ENCODE measurements at regions not wholly inside any gene's neighbourhood (a gene's known extent, or its start where the extent isn't known, plus 50 kb on each side); places are given as distances from the start of the nearest gene placed in this dataset.

- WGBS, 2 experiments (ENCODE audit: insufficient coverage in 2 of 2): 100% methylated on average over 1 of the region's 3 CpGs; no CpG with 5 or more reads in 1 of the 2 experiments
- H3K4me1 ChIP-seq (ENCODE audit: control insufficient read depth, insufficient read depth, low read length, poor library complexity, severe bottlenecking): no peaks in the 10 kb centered on the region
- no peaks in the 10 kb centered on the region for H3K36me3 ChIP-seq (ENCODE audit: control insufficient read depth, insufficient read depth, low read length)
- H3K4me3 ChIP-seq (ENCODE audit: extremely low read depth, insufficient read depth, low read length, poor library complexity, severe bottlenecking): no peak overlapping the region
- H3K27ac ChIP-seq (ENCODE audit: low read depth, low read length, severe bottlenecking): no peak overlapping the region
- no peaks in the 10 kb centered on the region for H3K9me3 ChIP-seq (ENCODE audit: control insufficient read depth, low read length)
Measured at GRCh38 chr5:112068593-112068992, 311.6 kb upstream of the NREP start.

DNA sequence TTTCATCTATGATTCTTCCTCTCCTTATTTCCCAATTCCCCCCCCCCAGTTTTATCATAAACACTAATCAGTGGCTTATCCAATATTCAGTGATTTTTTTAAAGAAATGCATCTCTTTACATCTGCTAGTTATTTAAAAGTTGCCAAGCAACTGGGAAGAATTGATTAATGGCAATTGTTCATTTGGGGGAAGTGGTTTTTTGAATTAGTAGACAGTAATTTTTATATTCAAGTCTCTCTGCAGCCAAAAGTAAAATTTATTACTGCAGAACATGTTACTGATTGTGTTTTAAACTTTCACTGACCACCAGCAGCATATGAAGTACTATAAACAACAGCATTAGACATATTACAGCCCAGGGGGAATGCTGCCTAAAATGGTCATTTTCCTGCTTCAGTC lies 308.8 kb upstream of the NREP start:
- Histone ChIP-seq H3K4me1 (ENCODE audit: control insufficient read depth, insufficient read depth, low read length, poor library complexity, severe bottlenecking) (no peaks in the 10 kb centered on the region), H3K4me3 (ENCODE audit: extremely low read depth, insufficient read depth, low read length, poor library complexity, severe bottlenecking) (no peak overlapping the region), H3K36me3 (ENCODE audit: control insufficient read depth, insufficient read depth, low read length) (no peaks in the 10 kb centered on the region), H3K9me3 (ENCODE audit: control insufficient read depth, low read length) (no peaks in the 10 kb centered on the region), H3K27ac (ENCODE audit: low read depth, low read length, severe bottlenecking) (no peak overlapping the region)

DNA sequence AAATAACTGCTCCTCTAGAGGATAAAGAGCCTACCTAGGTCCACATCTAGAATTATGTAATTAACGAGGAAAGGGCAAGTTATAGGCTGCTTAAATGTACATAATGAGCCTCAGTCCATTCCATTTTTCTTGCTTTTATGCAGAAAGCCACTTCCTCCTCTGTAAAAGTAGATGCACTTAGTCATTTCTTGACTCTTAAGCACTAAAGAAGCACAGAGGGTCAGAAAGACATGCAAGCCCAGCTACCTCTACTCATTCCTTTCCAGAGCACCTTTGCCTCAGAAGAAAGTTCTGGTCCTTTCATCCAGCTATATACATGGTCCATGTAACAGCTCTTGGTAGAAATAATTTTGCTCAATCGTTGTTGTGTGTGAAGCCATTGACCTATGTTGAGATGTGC lies 308.0 kb upstream of the NREP start:
- Histone ChIP-seq H3K36me3 (ENCODE audit: control insufficient read depth, insufficient read depth, low read length) (no peaks in the 10 kb centered on the region), H3K4me1 (ENCODE audit: control insufficient read depth, insufficient read depth, low read length, poor library complexity, severe bottlenecking) (no peaks in the 10 kb centered on the region), H3K4me3 (ENCODE audit: extremely low read depth, insufficient read depth, low read length, poor library complexity, severe bottlenecking) (no peak overlapping the region), H3K9me3 (ENCODE audit: control insufficient read depth, low read length) (no peaks in the 10 kb centered on the region), H3K27ac (ENCODE audit: low read depth, low read length, severe bottlenecking) (no peak overlapping the region)
- no CpG with 5 or more reads among the region's 2 CpGs for WGBS, 2 experiments (ENCODE audit: insufficient coverage in 2 of 2)

GRCh38 chr5:112064271-112064701 lies 307.3 kb upstream of the NREP start:
- WGBS, 2 experiments (ENCODE audit: insufficient coverage in 2 of 2): 100% methylated on average over 1 of the region's 2 CpGs; no CpG with 5 or more reads in 1 of the 2 experiments
- no peak overlapping the region for H3K27ac ChIP-seq (ENCODE audit: low read depth, low read length, severe bottlenecking)

GRCh38 chr5:112063856-112064255 lies 306.9 kb upstream of the NREP start:
- H3K27ac ChIP-seq (ENCODE audit: low read depth, low read length, severe bottlenecking): no peak overlapping the region
- H3K4me3 ChIP-seq (ENCODE audit: extremely low read depth, insufficient read depth, low read length, poor library complexity, severe bottlenecking): no peak overlapping the region
- WGBS, 2 experiments (ENCODE audit: insufficient coverage in 2 of 2): 75% methylated on average over 1 of the region's 1 CpG; no CpG with 5 or more reads in 1 of the 2 experiments
- no peaks in the 10 kb centered on the region for H3K4me1 ChIP-seq (ENCODE audit: control insufficient read depth, insufficient read depth, low read length, poor library complexity, severe bottlenecking)
- no peaks in the 10 kb centered on the region for H3K36me3 ChIP-seq (ENCODE audit: control insufficient read depth, insufficient read depth, low read length)
- no peaks in the 10 kb centered on the region for H3K9me3 ChIP-seq (ENCODE audit: control insufficient read depth, low read length)

More at GRCh38 chr5:112064271-112064701, 307.3 kb upstream of the NREP start:
- no peaks in the 10 kb centered on the region for H3K4me1 ChIP-seq (ENCODE audit: control insufficient read depth, insufficient read depth, low read length, poor library complexity, severe bottlenecking)
- H3K36me3 ChIP-seq (ENCODE audit: control insufficient read depth, insufficient read depth, low read length): no peaks in the 10 kb centered on the region
- H3K9me3 ChIP-seq (ENCODE audit: control insufficient read depth, low read length): no peaks in the 10 kb centered on the region
- no peak overlapping the region for H3K4me3 ChIP-seq (ENCODE audit: extremely low read depth, insufficient read depth, low read length, poor library complexity, severe bottlenecking)

- H3K4me3 ChIP-seq (ENCODE audit: extremely low read depth, insufficient read depth, low read length, poor library complexity, severe bottlenecking): no peak overlapping the region
- H3K27ac ChIP-seq (ENCODE audit: low read depth, low read length, severe bottlenecking): no peak overlapping the region
- H3K9me3 ChIP-seq (ENCODE audit: control insufficient read depth, low read length): no peaks in the 10 kb centered on the region
- H3K36me3 ChIP-seq (ENCODE audit: control insufficient read depth, insufficient read depth, low read length): no peaks in the 10 kb centered on the region
- 80% methylated on average over 1 of the region's 2 CpGs; no CpG with 5 or more reads in 1 of the 2 experiments for WGBS, 2 experiments (ENCODE audit: insufficient coverage in 2 of 2)
- H3K4me1 ChIP-seq (ENCODE audit: control insufficient read depth, insufficient read depth, low read length, poor library complexity, severe bottlenecking): no peaks in the 10 kb centered on the region
Measured at GRCh38 chr5:112063191-112063590, 306.2 kb upstream of the NREP start.

GRCh38 chr5:112062181-112062580 lies 305.2 kb upstream of the NREP start:
- Histone ChIP-seq H3K27ac (ENCODE audit: low read depth, low read length, severe bottlenecking) (no peak overlapping the region), H3K36me3 (ENCODE audit: control insufficient read depth, insufficient read depth, low read length) (no peaks in the 10 kb centered on the region), H3K9me3 (ENCODE audit: control insufficient read depth, low read length) (no peaks in the 10 kb centered on the region), H3K4me1 (ENCODE audit: control insufficient read depth, insufficient read depth, low read length, poor library complexity, severe bottlenecking) (no peaks in the 10 kb centered on the region), H3K4me3 (ENCODE audit: extremely low read depth, insufficient read depth, low read length, poor library complexity, severe bottlenecking) (no peak overlapping the region)
- WGBS, 2 experiments (ENCODE audit: insufficient coverage in 2 of 2): 87 to 90% methylated on average over 1 of the region's 2 CpGs

- Histone ChIP-seq H3K27ac (ENCODE audit: low read depth, low read length, severe bottlenecking) (no peak overlapping the region), H3K36me3 (ENCODE audit: control insufficient read depth, insufficient read depth, low read length) (no peaks in the 10 kb centered on the region), H3K9me3 (ENCODE audit: control insufficient read depth, low read length) (no peaks in the 10 kb centered on the region), H3K4me1 (ENCODE audit: control insufficient read depth, insufficient read depth, low read length, poor library complexity, severe bottlenecking) (no peaks in the 10 kb centered on the region), H3K4me3 (ENCODE audit: extremely low read depth, insufficient read depth, low read length, poor library complexity, severe bottlenecking) (no peak overlapping the region)
- WGBS, 2 experiments (ENCODE audit: insufficient coverage in 2 of 2): no CpG with 5 or more reads among the region's 1 CpG
Measured at GRCh38 chr5:112061666-112062065, 304.7 kb upstream of the NREP start.

GRCh38 chr5:112059579-112060135 lies 302.7 kb upstream of the NREP start:
- Histone ChIP-seq H3K27ac (ENCODE audit: low read depth, low read length, severe bottlenecking) (no peak overlapping the region), H3K4me1 (ENCODE audit: control insufficient read depth, insufficient read depth, low read length, poor library complexity, severe bottlenecking) (no peaks in the 10 kb centered on the region), H3K9me3 (ENCODE audit: control insufficient read depth, low read length) (no peaks in the 10 kb centered on the region), H3K36me3 (ENCODE audit: control insufficient read depth, insufficient read depth, low read length) (no peaks in the 10 kb centered on the region), H3K4me3 (ENCODE audit: extremely low read depth, insufficient read depth, low read length, poor library complexity, severe bottlenecking) (no peak overlapping the region)
- WGBS, 2 experiments (ENCODE audit: insufficient coverage in 2 of 2): 90% methylated on average over 2 of the region's 3 CpGs; no CpG with 5 or more reads in 1 of the 2 experiments

- whole genome bisulfite sequencing, 2 experiments (ENCODE audit: insufficient coverage in 2 of 2): 79 to 93% methylated on average over 2 to 3 of the region's 3 CpGs
Measured at GRCh38 chr5:112049738-112050137, 292.7 kb upstream of the NREP start.

DNA sequence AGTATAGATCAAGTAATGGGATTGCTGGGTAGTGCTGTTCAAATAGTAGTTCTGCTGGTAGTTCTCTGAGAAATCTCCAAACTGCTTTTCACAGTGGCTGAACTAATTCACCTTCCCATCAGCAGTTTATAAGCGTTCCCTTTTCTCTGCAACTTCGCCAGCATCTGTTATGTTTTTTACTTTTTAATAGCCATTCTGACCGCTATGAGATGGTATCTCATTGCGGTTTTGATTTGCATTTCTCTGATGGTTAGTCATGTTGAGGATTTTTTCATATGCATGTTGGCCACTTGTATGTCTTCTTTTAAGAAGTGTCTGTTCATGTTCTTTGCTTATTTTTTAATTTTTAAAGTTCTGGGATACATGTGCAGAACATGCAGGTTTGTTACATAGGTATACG lies 279.2 kb upstream of the NREP start:
- H3K36me3 ChIP-seq (ENCODE audit: control insufficient read depth, insufficient read depth, low read length): no peaks in the 10 kb centered on the region
- no peaks in the 10 kb centered on the region for H3K4me1 ChIP-seq (ENCODE audit: control insufficient read depth, insufficient read depth, low read length, poor library complexity, severe bottlenecking)
- H3K27ac ChIP-seq (ENCODE audit: low read depth, low read length, severe bottlenecking): no peak overlapping the region
- no peaks in the 10 kb centered on the region for H3K9me3 ChIP-seq (ENCODE audit: control insufficient read depth, low read length)
- 76 to 93% methylated on average over 2 to 4 of the region's 5 CpGs for WGBS, 2 experiments (ENCODE audit: insufficient coverage in 2 of 2)
- no peak overlapping the region for H3K4me3 ChIP-seq (ENCODE audit: extremely low read depth, insufficient read depth, low read length, poor library complexity, severe bottlenecking)

More at GRCh38 chr5:112049738-112050137, 292.7 kb upstream of the NREP start:
- Histone ChIP-seq H3K4me1 (ENCODE audit: control insufficient read depth, insufficient read depth, low read length, poor library complexity, severe bottlenecking) (no peaks in the 10 kb centered on the region), H3K4me3 (ENCODE audit: extremely low read depth, insufficient read depth, low read length, poor library complexity, severe bottlenecking) (no peak overlapping the region), H3K36me3 (ENCODE audit: control insufficient read depth, insufficient read depth, low read length) (no peaks in the 10 kb centered on the region), H3K9me3 (ENCODE audit: control insufficient read depth, low read length) (no peaks in the 10 kb centered on the region), H3K27ac (ENCODE audit: low read depth, low read length, severe bottlenecking) (no peak overlapping the region)

Data from mesodermal cell (in vitro differentiated cells).